IMR-90 (cell line): ENCODE measurements at regions not wholly inside any gene's neighbourhood (a gene's known extent, or its start where the extent isn't known, plus 50 kb on each side); places are given as distances from the start of the nearest gene placed in this dataset.

Experiments used
- ATAC-seq: fragments of 200-7000 bp; cut with Tn5 transposase; 2 replicates; pipeline ENCODE4 v1.9.1; 2020; ENCODE audit warnings: low read depth, mild to moderate bottlenecking, moderate library complexity
- BruUV-seq: library from RNA; stranded (reverse); fragments of 400-500 nt; replicated peaks from 2 replicates; lab custom pipeline; 2021; lab: Mats Ljungman, UMichigan
- CTCF ChIA-PET: fragments of 300-600 bp; formaldehyde crosslinking; extraction: SDS; loops from one replicate; lab custom pipeline; 2021; ENCODE audit warnings: antibody characterized with exemption; lab: Yijun Ruan, JAX
- POLR2A ChIA-PET: fragments of 300-600 bp; sonication (Branson Sonifier 250); formaldehyde crosslinking; loops from one replicate; lab custom pipeline; 2022; ENCODE audit warnings: antibody characterized with exemption; ENCODE audit not compliant: unreplicated experiment; lab: Charles Lee
- DNase-seq: peaks from one replicate; pipeline ENCODE4 v3.0.0; 2013
- H2AFZ ChIP-seq: replicated peaks from 2 replicates; pipeline ENCODE3; 2013; ENCODE audit warnings: low read length, mild to moderate bottlenecking; ENCODE audit not compliant: poor library complexity
- H2AK5ac ChIP-seq: 2 replicates; pipeline ENCODE4 v1.6.1; 2013; ENCODE audit warnings: low read depth, low read length, inconsistent platforms
- H2AK9ac ChIP-seq: replicated peaks from 2 replicates; pipeline ENCODE3; 2013; ENCODE audit warnings: mild to moderate bottlenecking, low read depth, low read length, moderate library complexity; ENCODE audit not compliant: poor library complexity
- H2BK120ac ChIP-seq: 2 replicates; pipeline ENCODE4 v1.6.1; 2013; ENCODE audit warnings: low read depth, low read length, inconsistent platforms
- H2BK15ac ChIP-seq: 3 replicates; pipeline ENCODE4 v1.6.1; 2013; ENCODE audit warnings: low read depth, low read length, inconsistent platforms
- H2BK20ac ChIP-seq: 2 replicates; pipeline ENCODE4 v1.6.1; 2013; ENCODE audit warnings: low read depth, mild to moderate bottlenecking, inconsistent platforms, low read length, moderate library complexity
- H2BK5ac ChIP-seq: 2 replicates; pipeline ENCODE4 v1.6.1; 2013; ENCODE audit warnings: mild to moderate bottlenecking, low read depth, low read length, inconsistent platforms; ENCODE audit not compliant: poor library complexity, severe bottlenecking
- H3K14ac ChIP-seq: replicated peaks from 2 replicates; pipeline ENCODE4 v1.6.1; 2013; ENCODE audit warnings: low read depth, low read length, inconsistent platforms
- H3K18ac ChIP-seq: 2 replicates; pipeline ENCODE4 v1.6.1; 2013; ENCODE audit warnings: low read depth, low read length, control low read depth
- H3K23ac ChIP-seq: 2 replicates; pipeline ENCODE4 v1.6.1; 2013; ENCODE audit warnings: low read depth, low read length, inconsistent platforms
- H3K27ac ChIP-seq: 2 replicates; pipeline ENCODE4 v1.5.1; 2013; ENCODE audit warnings: mild to moderate bottlenecking, control low read depth, low read length; ENCODE audit not compliant: insufficient read depth
- H3K27me3 ChIP-seq: 2 replicates; pipeline ENCODE4 v1.6.1; 2013; ENCODE audit warnings: low read length; ENCODE audit not compliant: control insufficient read depth, insufficient read depth
- H3K36me3 ChIP-seq: 2 replicates; pipeline ENCODE4 v1.6.1; 2013; ENCODE audit warnings: low read length, mixed read lengths; ENCODE audit not compliant: control insufficient read depth, insufficient read depth
- H3K4ac ChIP-seq: 2 replicates; pipeline ENCODE4 v1.6.1; 2013; ENCODE audit warnings: low read depth, low read length, inconsistent platforms
- H3K4me1 ChIP-seq: 2 replicates; pipeline ENCODE4 v1.6.1; 2013; ENCODE audit warnings: low read length, mixed read lengths; ENCODE audit not compliant: control insufficient read depth, insufficient read depth
- H3K4me2 ChIP-seq: 2 replicates; pipeline ENCODE4 v1.6.1; 2013; ENCODE audit warnings: low read depth, mild to moderate bottlenecking, control low read depth, low read length, moderate library complexity
- H3K4me3 ChIP-seq: 2 replicates; pipeline ENCODE4 v1.5.1; 2013; ENCODE audit warnings: low read depth, mild to moderate bottlenecking, control low read depth, low read length, moderate library complexity; ENCODE audit not compliant: insufficient read depth
- H3K56ac ChIP-seq: 2 replicates; pipeline ENCODE4 v1.6.1; 2013; ENCODE audit warnings: low read length, inconsistent platforms; ENCODE audit not compliant: insufficient read depth; ENCODE audit errors: extremely low read depth
- H3K79me1 ChIP-seq, 2 experiments: 2 replicates each; pipeline ENCODE4 v1.6.1; 2013; ENCODE audit warnings: low read length in 2 of 2, inconsistent platforms in 1 of 2, low read depth in 1 of 2
- H3K9ac ChIP-seq: 2 replicates; pipeline ENCODE4 v1.6.1; 2013; ENCODE audit warnings: low read depth, low read length, control low read depth
- H3K9me1 ChIP-seq: 2 replicates; pipeline ENCODE4 v1.6.1; 2013; ENCODE audit warnings: low read length, inconsistent platforms; ENCODE audit not compliant: insufficient read depth
- H3K9me3 ChIP-seq: 2 replicates; pipeline ENCODE4 v1.6.1; 2013; ENCODE audit warnings: low read length; ENCODE audit not compliant: control insufficient read depth, insufficient read depth
- H4K20me1 ChIP-seq: 2 replicates; pipeline ENCODE4 v1.6.1; 2013; ENCODE audit warnings: low read length, inconsistent platforms; ENCODE audit not compliant: insufficient read depth
- H4K5ac ChIP-seq: 2 replicates; pipeline ENCODE4 v1.6.1; 2013; ENCODE audit warnings: mild to moderate bottlenecking, low read depth, low read length, control low read depth
- H4K8ac ChIP-seq, 2 experiments: 2 replicates each; pipeline ENCODE4 v1.6.1; 2013; ENCODE audit warnings: low read depth in 2 of 2, low read length in 2 of 2, control low read depth in 1 of 2, inconsistent platforms in 1 of 2
- H4K91ac ChIP-seq: 2 replicates; pipeline ENCODE4 v1.6.1; 2013; ENCODE audit warnings: low read depth, low read length, inconsistent platforms; ENCODE audit not compliant: insufficient read depth
- BHLHE40 ChIP-seq: fragments of 150-350 bp; IDR thresholded peaks from 2 replicates; pipeline ENCODE4 v1.6.1; 2016; ENCODE audit warnings: mild to moderate bottlenecking, low read depth, low read length
- CHD1 ChIP-seq: IDR thresholded peaks from 2 replicates; pipeline ENCODE4 v1.6.1; 2012; ENCODE audit warnings: low read depth, low read length, improper control_type of control experiment
- FOS ChIP-seq: fragments of 150-350 bp; IDR thresholded peaks from 2 replicates; pipeline ENCODE4 v1.6.1; 2016; ENCODE audit warnings: low read depth, low read length
- MAZ ChIP-seq: IDR thresholded peaks from 2 replicates; pipeline ENCODE4 v1.6.1; 2012; ENCODE audit warnings: low read depth, mild to moderate bottlenecking, low read length, improper control_type of control experiment, moderate library complexity, borderline replicate concordance
- MXI1 ChIP-seq: IDR thresholded peaks from 2 replicates; pipeline ENCODE4 v1.6.1; 2012; ENCODE audit warnings: low read depth, mild to moderate bottlenecking, low read length, moderate library complexity, borderline replicate concordance
- NFE2L2 ChIP-seq: fragments of 150-350 bp; IDR thresholded peaks from 2 replicates; pipeline ENCODE4 v1.6.1; 2016; ENCODE audit warnings: low read depth, mild to moderate bottlenecking, low read length
- RAD21 ChIP-seq: IDR thresholded peaks from 2 replicates; pipeline ENCODE4 v1.6.1; 2012; ENCODE audit warnings: low read length, improper control_type of control experiment
- RCOR1 ChIP-seq: IDR thresholded peaks from 2 replicates; pipeline ENCODE4 v1.6.1; 2012; ENCODE audit warnings: mild to moderate bottlenecking, low read length, improper control_type of control experiment; ENCODE audit not compliant: insufficient replicate concordance
- RFX5 ChIP-seq: IDR thresholded peaks from 2 replicates; pipeline ENCODE4 v1.8.0; 2012; ENCODE audit warnings: low read depth, mild to moderate bottlenecking, low read length, moderate library complexity
- WGBS, 2 experiments: methylation state at CpG; one replicate each; pipeline versions ENCODE4 v1.1.5 to v1.1.7; 2013; ENCODE audit warnings: missing lambda C conversion rate in 2 of 2; ENCODE audit not compliant: insufficient read length in 1 of 2; ENCODE audit errors: extremely low coverage in 2 of 2; 5-methylcytosine and 5-hydroxymethylcytosine counted together
- dilution Hi-C: fragments of 300-500 bp; cut with HindIII; formaldehyde crosslinking; loops from one replicate; pipeline ENCODE4 v1.14.3; 2018; ENCODE audit warnings: low sequenced_read_pairs; ENCODE audit not compliant: unreplicated experiment
- in situ Hi-C: fragments of 300-500 bp; cut with MboI; formaldehyde crosslinking; loops from 3 replicates; pipeline ENCODE4 v1.14.3; 2019; ENCODE audit warnings: low sequenced_read_pairs, inconsistent platforms, mixed read lengths
- intact Hi-C: fragments of 100-400 bp; cut with micrococcal nuclease; formaldehyde crosslinking; loops from 2 replicates; pipeline ENCODE4 v1.10.0; 2022

DNA sequence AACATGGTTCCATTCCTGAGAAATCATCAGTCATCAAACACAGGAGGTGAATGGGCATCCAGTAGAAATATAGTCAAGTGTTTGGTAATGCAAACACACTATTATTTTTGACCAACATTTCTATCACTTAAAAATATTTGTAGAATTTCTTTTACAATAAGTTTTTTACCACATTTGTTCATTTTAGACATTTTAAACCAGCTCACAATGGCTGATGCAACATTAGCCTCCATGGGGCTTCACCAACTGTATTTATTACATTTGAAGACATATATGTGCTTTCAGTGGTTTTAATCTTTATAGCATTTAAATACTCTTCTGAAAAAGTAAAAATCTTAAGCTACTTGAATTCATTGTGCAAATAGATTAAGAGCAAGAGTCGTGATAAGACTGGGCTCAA is 1201.4 kb upstream of the TMEM132C start:
- Histone ChIP-seq H3K9ac (no peak overlapping the region), H2AK5ac (no peak overlapping the region), H3K79me1 (no peaks in the 10 kb centered on the region), H3K4ac (no peak overlapping the region), H3K56ac (no peak overlapping the region), H3K4me3 (no peak overlapping the region), H2BK5ac (no peak overlapping the region), H2BK20ac (no peak overlapping the region), H2AFZ (no peak overlapping the region), H4K5ac (no peak overlapping the region), H4K8ac (no peak overlapping the region), H3K9me1 (no peaks in the 10 kb centered on the region), H3K14ac (no peak overlapping the region), H2BK120ac (no peak overlapping the region), H4K20me1 (no peaks in the 10 kb centered on the region), H3K23ac (no peak overlapping the region), H3K18ac (no peak overlapping the region), H3K9me3 (peaks cover 9% of the 10 kb centered on the region), H3K27me3 (no peaks in the 10 kb centered on the region), H3K4me2 (no peak overlapping the region), H3K4me1 (no peaks in the 10 kb centered on the region), H3K36me3 (no peaks in the 10 kb centered on the region), H4K91ac (no peak overlapping the region), H2AK9ac (no peak overlapping the region), H3K27ac (no peak overlapping the region), H2BK15ac (no peak overlapping the region)
- POLR2A ChIA-PET: no interaction called here
- DNase-seq: no peak
- CTCF ChIA-PET: no interaction called here
- no TSS peak for BruUV-seq
- dilution Hi-C loops (no loop called here), in situ Hi-C loops (no loop called here), intact Hi-C loops (no loop called here)
- ATAC-seq: no peak
- no CpG with 5 or more reads among the region's 1 CpG for WGBS, 2 experiments
- TF ChIP-seq RCOR1 (no peak), MAZ (no peak), RFX5 (no peak), MXI1 (no peak), CHD1 (no peak), FOS (no peak), BHLHE40 (no peak), RAD21 (no peak), NFE2L2 (no peak)
